ENCODE measurements at regions not wholly inside any gene's neighbourhood (a gene's known extent, or its start where the extent isn't known, plus 50 kb on each side); places are given as distances from the start of the nearest gene placed in this dataset.
"Not testable (repeated sequence)": the region's sequence is repeated elsewhere in the genome, so short reads cannot be mapped to it uniquely, and the experiment has no call there.

GRCh38 chr1:213358368-213358767 lies 307.3 kb downstream of the RPS6KC1 start:
- H3K9me3 ChIP-seq (replicated peaks); H3K4me1 ChIP-seq (replicated peaks); H3K4me3 ChIP-seq; H3K36me3 ChIP-seq; DNase-seq (ENCODE audit: low read depth in 1 of 2, low spot score in 2 of 2); H3K27me3 ChIP-seq (replicated peaks); H3K27ac ChIP-seq: not testable (repeated sequence)

- no peak for DNase-seq (ENCODE audit: low read depth in 1 of 2, low spot score in 2 of 2)
- no peaks in the 10 kb centered on the region for H3K36me3 ChIP-seq
- H3K27ac ChIP-seq = no peak overlapping the region
- H3K4me1 ChIP-seq (replicated peaks) = no peaks in the 10 kb centered on the region
- H3K27me3 ChIP-seq (replicated peaks) = no peaks in the 10 kb centered on the region
- no peak overlapping the region for H3K4me3 ChIP-seq
- H3K9me3 ChIP-seq (replicated peaks) = no peaks in the 10 kb centered on the region; the same call in 1 of the 2 replicates
Observed at GRCh38 chr1:213362598-213362997, 311.6 kb downstream of the RPS6KC1 start.

- Histone ChIP-seq H3K36me3 (no peaks in the 10 kb centered on the region), H3K4me3 (no peak overlapping the region), H3K9me3 (replicated peaks) (no peaks in the 10 kb centered on the region; the same call in 1 of the 2 replicates), H3K4me1 (replicated peaks) (no peaks in the 10 kb centered on the region), H3K27me3 (replicated peaks) (no peaks in the 10 kb centered on the region), H3K27ac (no peak overlapping the region)
- no peak for DNase-seq (ENCODE audit: low read depth in 1 of 2, low spot score in 2 of 2)
Observed at GRCh38 chr1:213366141-213366831, 315.2 kb downstream of the RPS6KC1 start.

GRCh38 chr1:213369465-213369864 lies 318.4 kb downstream of the RPS6KC1 start:
- Histone ChIP-seq H3K36me3 (no peaks in the 10 kb centered on the region), H3K4me3 (no peak overlapping the region), H3K9me3 (replicated peaks) (no peaks in the 10 kb centered on the region; the same call in 1 of the 2 replicates), H3K27me3 (replicated peaks) (no peaks in the 10 kb centered on the region), H3K4me1 (replicated peaks) (no peaks in the 10 kb centered on the region), H3K27ac (no peak overlapping the region)
- DNase-seq (ENCODE audit: low read depth in 1 of 2, low spot score in 2 of 2) = no peak

GRCh38 chr1:213370523-213370922 lies 319.5 kb downstream of the RPS6KC1 start:
- DNase-seq (ENCODE audit: low read depth in 1 of 2, low spot score in 2 of 2) = no peak
- H3K4me3 ChIP-seq = no peak overlapping the region

GRCh38 chr1:213371525-213371846 lies 320.4 kb downstream of the RPS6KC1 start:
- Histone ChIP-seq H3K4me1 (replicated peaks) (no peaks in the 10 kb centered on the region), H3K4me3 (no peak overlapping the region), H3K36me3 (no peaks in the 10 kb centered on the region), H3K9me3 (replicated peaks) (no peaks in the 10 kb centered on the region), H3K27ac (no peak overlapping the region), H3K27me3 (replicated peaks) (no peaks in the 10 kb centered on the region)
- no peak for DNase-seq (ENCODE audit: low read depth in 1 of 2, low spot score in 2 of 2)

More at GRCh38 chr1:213370523-213370922, 319.5 kb downstream of the RPS6KC1 start:
- Histone ChIP-seq H3K4me1 (replicated peaks) (no peaks in the 10 kb centered on the region), H3K27ac (no peak overlapping the region), H3K36me3 (no peaks in the 10 kb centered on the region), H3K9me3 (replicated peaks) (no peaks in the 10 kb centered on the region), H3K27me3 (replicated peaks) (no peaks in the 10 kb centered on the region)

- Histone ChIP-seq H3K4me3 (no peak overlapping the region), H3K36me3 (no peaks in the 10 kb centered on the region), H3K27ac (no peak overlapping the region), H3K27me3 (replicated peaks) (no peaks in the 10 kb centered on the region), H3K9me3 (replicated peaks) (no peaks in the 10 kb centered on the region), H3K4me1 (replicated peaks) (no peaks in the 10 kb centered on the region)
- DNase-seq (ENCODE audit: low read depth in 1 of 2, low spot score in 2 of 2) = no peak
Observed at GRCh38 chr1:213371847-213372619, 321.0 kb downstream of the RPS6KC1 start.

GRCh38 chr1:213374369-213374768 lies 323.3 kb downstream of the RPS6KC1 start:
- H3K4me1 ChIP-seq (replicated peaks) = no peaks in the 10 kb centered on the region
- no peaks in the 10 kb centered on the region for H3K36me3 ChIP-seq
- H3K27ac ChIP-seq = no peak overlapping the region
- H3K9me3 ChIP-seq (replicated peaks) = no peaks in the 10 kb centered on the region
- peak; percentile 31 to 68 for DNase-seq (ENCODE audit: low read depth in 1 of 2, low spot score in 2 of 2)
- no peak overlapping the region for H3K4me3 ChIP-seq
- no peaks in the 10 kb centered on the region for H3K27me3 ChIP-seq (replicated peaks)

- no peaks in the 10 kb centered on the region for H3K9me3 ChIP-seq (replicated peaks)
- no peak overlapping the region for H3K27ac ChIP-seq
- DNase-seq (ENCODE audit: low read depth in 1 of 2, low spot score in 2 of 2) = no peak
- no peaks in the 10 kb centered on the region for H3K36me3 ChIP-seq
- H3K4me3 ChIP-seq = no peak overlapping the region
- H3K4me1 ChIP-seq (replicated peaks) = no peaks in the 10 kb centered on the region
- H3K27me3 ChIP-seq (replicated peaks) = no peaks in the 10 kb centered on the region
Observed at GRCh38 chr1:213375002-213375401, 324.0 kb downstream of the RPS6KC1 start.

GRCh38 chr1:213376862-213377372 lies 325.9 kb downstream of the RPS6KC1 start:
- Histone ChIP-seq H3K4me3 (no peak overlapping the region), H3K4me1 (replicated peaks) (no peaks in the 10 kb centered on the region), H3K9me3 (replicated peaks) (no peaks in the 10 kb centered on the region), H3K36me3 (no peaks in the 10 kb centered on the region), H3K27me3 (replicated peaks) (no peaks in the 10 kb centered on the region), H3K27ac (no peak overlapping the region)
- no peak for DNase-seq (ENCODE audit: low read depth in 1 of 2, low spot score in 2 of 2)

- no peak for DNase-seq (ENCODE audit: low read depth in 1 of 2, low spot score in 2 of 2)
Observed at GRCh38 chr1:213380865-213381264, 329.8 kb downstream of the RPS6KC1 start.

GRCh38 chr1:213381572-213382084 lies 330.6 kb downstream of the RPS6KC1 start:
- Histone ChIP-seq H3K4me1 (replicated peaks) (no peaks in the 10 kb centered on the region), H3K9me3 (replicated peaks) (no peaks in the 10 kb centered on the region), H3K4me3 (no peak overlapping the region), H3K36me3 (no peaks in the 10 kb centered on the region), H3K27ac (no peak overlapping the region), H3K27me3 (replicated peaks) (no peaks in the 10 kb centered on the region)
- peak in 1 of 2 experiments; percentile 7 for DNase-seq (ENCODE audit: low read depth in 1 of 2, low spot score in 2 of 2)

More at GRCh38 chr1:213380865-213381264, 329.8 kb downstream of the RPS6KC1 start:
- Histone ChIP-seq H3K27me3 (replicated peaks) (no peaks in the 10 kb centered on the region), H3K36me3 (no peaks in the 10 kb centered on the region), H3K9me3 (replicated peaks) (no peaks in the 10 kb centered on the region), H3K4me1 (replicated peaks) (no peaks in the 10 kb centered on the region), H3K4me3 (no peak overlapping the region), H3K27ac (no peak overlapping the region)

- H3K4me3 ChIP-seq = no peak overlapping the region
- DNase-seq (ENCODE audit: low read depth in 1 of 2, low spot score in 2 of 2) = no peak
- no peak overlapping the region for H3K27ac ChIP-seq
- H3K36me3 ChIP-seq = no peaks in the 10 kb centered on the region
- no peaks in the 10 kb centered on the region for H3K9me3 ChIP-seq (replicated peaks)
- H3K4me1 ChIP-seq (replicated peaks) = no peaks in the 10 kb centered on the region
- no peaks in the 10 kb centered on the region for H3K27me3 ChIP-seq (replicated peaks)
Observed at GRCh38 chr1:213383465-213383864, 332.4 kb downstream of the RPS6KC1 start.

GRCh38 chr1:213385201-213385600 lies 334.2 kb downstream of the RPS6KC1 start:
- Histone ChIP-seq H3K27me3 (replicated peaks) (no peaks in the 10 kb centered on the region), H3K27ac (no peak overlapping the region), H3K36me3 (no peaks in the 10 kb centered on the region), H3K9me3 (replicated peaks) (no peaks in the 10 kb centered on the region), H3K4me1 (replicated peaks) (no peaks in the 10 kb centered on the region), H3K4me3 (no peak overlapping the region)
- no peak for DNase-seq (ENCODE audit: low read depth in 1 of 2, low spot score in 2 of 2)
